Sigmoid colon (tissue), 4 donors: ENCODE measurements at regions not wholly inside any gene's neighbourhood (a gene's known extent, or its start where the extent isn't known, plus 50 kb on each side); places are given as distances from the start of the nearest gene placed in this dataset.

Experiments used
- POLR2AphosphoS5 ChIP-seq, 4 donors: sonication (generic); formaldehyde crosslinking; IDR thresholded peaks; one replicate each; pipeline ENCODE4 v1.6.1; 2017; ENCODE audit warnings: antibody characterized with exemption in 4 of 4
- TF ChIP-seq, protein P1 (sequence below), 4 experiments: fragments of 450-650 bp in 3 of 4; fragments of 200-600 bp in 1 of 4; IDR thresholded peaks; one replicate each; pipeline ENCODE4 v1.5.1; 2016 to 2019; ENCODE audit warnings: antibody characterized with exemption in 4 of 4, mild to moderate bottlenecking in 3 of 4, moderate library complexity in 2 of 4

DNA sequence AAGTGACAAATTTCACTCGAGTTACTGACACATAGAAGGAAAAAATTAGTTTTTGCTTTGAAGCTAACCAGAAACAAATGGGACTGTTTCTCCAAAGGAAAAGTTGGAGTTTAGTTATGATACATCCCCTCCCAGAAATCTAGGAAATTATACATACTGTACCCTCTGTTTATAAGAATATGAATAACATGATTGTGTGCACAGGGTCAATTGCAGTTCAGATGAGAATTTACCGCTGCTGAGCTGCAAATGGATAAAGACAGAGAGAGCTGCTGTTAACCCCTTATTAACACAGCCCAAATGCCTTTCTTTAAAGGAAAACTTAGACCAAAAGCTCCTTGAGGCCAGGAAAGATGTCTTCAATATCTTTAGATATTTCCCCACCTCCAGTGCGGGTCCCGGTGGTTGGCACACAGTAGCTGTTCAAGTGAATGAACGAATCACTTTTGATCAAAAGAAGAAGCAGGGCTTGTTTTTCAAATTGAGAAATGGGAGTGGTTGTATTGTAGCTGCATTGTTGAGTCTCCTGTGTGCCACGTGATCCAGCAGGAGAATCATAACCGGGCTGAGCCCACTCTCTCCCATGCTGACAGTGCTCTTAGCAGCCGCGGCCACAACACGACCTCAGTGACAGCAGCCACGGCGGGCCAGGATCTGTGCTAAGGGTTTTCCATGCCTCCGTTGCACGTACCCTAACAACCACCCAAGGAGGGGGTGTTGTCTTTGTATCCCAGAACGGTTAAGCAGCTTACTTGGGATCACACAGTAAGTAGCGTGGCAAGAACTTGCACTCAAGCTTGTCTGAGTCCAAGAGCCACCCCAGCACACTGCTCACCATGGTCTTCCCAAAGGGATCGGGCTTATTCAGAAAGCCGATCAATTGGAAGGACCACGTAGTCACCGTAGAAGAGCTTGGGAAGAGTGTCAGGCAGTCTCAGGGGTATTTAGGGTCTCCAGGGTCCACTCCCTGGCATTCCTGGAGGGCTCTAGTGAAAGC is 53.5 kb upstream of the BMP6 start:
- TF ChIP-seq, protein P1, sequence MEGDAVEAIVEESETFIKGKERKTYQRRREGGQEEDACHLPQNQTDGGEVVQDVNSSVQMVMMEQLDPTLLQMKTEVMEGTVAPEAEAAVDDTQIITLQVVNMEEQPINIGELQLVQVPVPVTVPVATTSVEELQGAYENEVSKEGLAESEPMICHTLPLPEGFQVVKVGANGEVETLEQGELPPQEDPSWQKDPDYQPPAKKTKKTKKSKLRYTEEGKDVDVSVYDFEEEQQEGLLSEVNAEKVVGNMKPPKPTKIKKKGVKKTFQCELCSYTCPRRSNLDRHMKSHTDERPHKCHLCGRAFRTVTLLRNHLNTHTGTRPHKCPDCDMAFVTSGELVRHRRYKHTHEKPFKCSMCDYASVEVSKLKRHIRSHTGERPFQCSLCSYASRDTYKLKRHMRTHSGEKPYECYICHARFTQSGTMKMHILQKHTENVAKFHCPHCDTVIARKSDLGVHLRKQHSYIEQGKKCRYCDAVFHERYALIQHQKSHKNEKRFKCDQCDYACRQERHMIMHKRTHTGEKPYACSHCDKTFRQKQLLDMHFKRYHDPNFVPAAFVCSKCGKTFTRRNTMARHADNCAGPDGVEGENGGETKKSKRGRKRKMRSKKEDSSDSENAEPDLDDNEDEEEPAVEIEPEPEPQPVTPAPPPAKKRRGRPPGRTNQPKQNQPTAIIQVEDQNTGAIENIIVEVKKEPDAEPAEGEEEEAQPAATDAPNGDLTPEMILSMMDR (IDR thresholded peaks at IDR 0.05) = no peak
- no peak for TF ChIP-seq POLR2AphosphoS5 (IDR thresholded peaks at IDR 0.05)
